Stomach (tissue), 4 donors: ENCODE measurements at regions not wholly inside any gene's neighbourhood (a gene's known extent, or its start where the extent isn't known, plus 50 kb on each side); places are given as distances from the start of the nearest gene placed in this dataset.

ENCODE experiments used
- POLR2A ChIP-seq, 4 donors: fragments of 450-650 bp; IDR thresholded peaks; one replicate each; pipeline ENCODE4 v1.6.1; 2016; ENCODE audit warnings: antibody characterized with exemption in 4 of 4, control low read depth in 2 of 4, mild to moderate bottlenecking in 1 of 4, moderate library complexity in 1 of 4
- POLR2AphosphoS5 ChIP-seq, 3 donors: sonication (generic); formaldehyde crosslinking; IDR thresholded peaks; one replicate each; pipeline ENCODE4 v1.6.1; 2016; ENCODE audit warnings: antibody characterized with exemption in 3 of 3
- TF ChIP-seq, protein P1 (sequence below), 7 experiments: fragments of 450-650 bp in 4 of 7; fragments of 200-600 bp in 3 of 7; sonication (generic) in 3 of 7; IDR thresholded peaks; one replicate each; pipeline ENCODE4 v1.5.1; 2016 to 2019; ENCODE audit warnings: antibody characterized with exemption in 7 of 7, control low read depth in 2 of 7, mild to moderate bottlenecking in 1 of 7

DNA sequence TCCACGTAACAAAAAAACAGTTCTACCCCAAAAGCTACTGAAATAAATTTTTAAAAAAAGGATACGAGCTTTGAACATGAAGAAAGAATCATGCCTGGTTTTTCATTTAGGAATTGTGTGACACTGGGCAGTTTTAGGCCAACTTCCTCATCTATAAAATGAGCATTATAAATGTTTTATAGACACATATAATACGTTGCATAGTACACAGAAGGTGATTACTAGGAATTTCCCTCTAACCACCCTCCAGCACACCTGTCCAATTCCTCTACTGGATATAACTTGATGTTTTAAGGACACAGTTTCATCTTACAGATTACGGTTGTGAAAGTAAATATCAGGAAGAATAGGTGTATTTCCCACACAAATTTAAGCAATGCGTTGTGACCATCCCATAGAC lies 85.5 kb upstream of the IQCM start:
- TF ChIP-seq, protein P1, sequence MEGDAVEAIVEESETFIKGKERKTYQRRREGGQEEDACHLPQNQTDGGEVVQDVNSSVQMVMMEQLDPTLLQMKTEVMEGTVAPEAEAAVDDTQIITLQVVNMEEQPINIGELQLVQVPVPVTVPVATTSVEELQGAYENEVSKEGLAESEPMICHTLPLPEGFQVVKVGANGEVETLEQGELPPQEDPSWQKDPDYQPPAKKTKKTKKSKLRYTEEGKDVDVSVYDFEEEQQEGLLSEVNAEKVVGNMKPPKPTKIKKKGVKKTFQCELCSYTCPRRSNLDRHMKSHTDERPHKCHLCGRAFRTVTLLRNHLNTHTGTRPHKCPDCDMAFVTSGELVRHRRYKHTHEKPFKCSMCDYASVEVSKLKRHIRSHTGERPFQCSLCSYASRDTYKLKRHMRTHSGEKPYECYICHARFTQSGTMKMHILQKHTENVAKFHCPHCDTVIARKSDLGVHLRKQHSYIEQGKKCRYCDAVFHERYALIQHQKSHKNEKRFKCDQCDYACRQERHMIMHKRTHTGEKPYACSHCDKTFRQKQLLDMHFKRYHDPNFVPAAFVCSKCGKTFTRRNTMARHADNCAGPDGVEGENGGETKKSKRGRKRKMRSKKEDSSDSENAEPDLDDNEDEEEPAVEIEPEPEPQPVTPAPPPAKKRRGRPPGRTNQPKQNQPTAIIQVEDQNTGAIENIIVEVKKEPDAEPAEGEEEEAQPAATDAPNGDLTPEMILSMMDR (IDR thresholded peaks at IDR 0.05): no peak
- TF ChIP-seq POLR2A (IDR thresholded peaks at IDR 0.05) (no peak), POLR2AphosphoS5 (IDR thresholded peaks at IDR 0.05) (no peak)
